ENCODE measurements at regions not wholly inside any gene's neighbourhood (a gene's known extent, or its start where the extent isn't known, plus 50 kb on each side); places are given as distances from the start of the nearest gene placed in this dataset.

DNA sequence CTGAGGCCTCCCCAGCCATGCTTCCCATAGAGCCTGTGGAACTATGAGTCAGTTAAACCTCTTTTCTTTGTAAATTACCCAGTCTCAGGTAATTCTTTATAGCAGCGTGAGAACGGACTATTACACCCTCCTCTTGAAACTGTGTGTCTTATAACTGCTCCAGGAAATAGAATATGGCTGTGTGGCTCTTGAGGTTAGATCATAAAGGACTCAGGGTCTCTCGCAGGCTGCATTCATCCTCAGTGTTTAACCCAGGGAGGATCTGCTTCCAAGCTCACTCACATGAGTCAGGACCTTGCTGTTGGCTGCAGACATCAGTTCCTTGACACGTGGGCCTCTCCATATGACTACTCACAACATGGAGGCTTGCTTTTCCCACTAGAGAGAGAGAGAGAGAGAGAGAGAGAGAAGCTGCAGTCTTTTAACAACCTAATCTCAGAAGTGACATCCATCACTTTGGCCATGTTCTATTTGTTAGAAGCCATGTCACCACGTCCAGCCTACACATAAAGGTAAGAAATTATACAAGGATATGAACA is 114.3 kb upstream of the UBE2E1 start:
- DNase-seq: no peak
- Mint-ChIP-seq H3K9me3 (peaks cover 20% of the 10 kb centered on the region), H3K36me3 (ENCODE audit: low read depth) (no peaks in the 10 kb centered on the region), H3K4me3 (no peak overlapping the region), H3K27me3 (ENCODE audit: insufficient read depth) (no peaks in the 10 kb centered on the region), H3K27ac (no peak overlapping the region), H3K4me1 (peaks cover 6% of the 10 kb centered on the region)
- no peaks in the 10 kb centered on the region for H3K4me1 ChIP-seq (ENCODE audit: control insufficient read depth, insufficient read depth, low read length)
- H3K36me3 ChIP-seq (ENCODE audit: control insufficient read depth, insufficient read depth, low read length): no peaks in the 10 kb centered on the region
- no peaks in the 10 kb centered on the region for H3K27me3 ChIP-seq (ENCODE audit: control insufficient read depth, insufficient read depth, low read length, poor library complexity, severe bottlenecking)
- no peak overlapping the region for H3K27ac ChIP-seq (ENCODE audit: low read depth, low read length)
- no peak overlapping the region for H3K9ac ChIP-seq (ENCODE audit: extremely low read depth, low read length, poor library complexity, severe bottlenecking)
- H3K9me3 ChIP-seq (ENCODE audit: control insufficient read depth, low read length): peaks cover 15% of the 10 kb centered on the region
- WGBS, 2 experiments (ENCODE audit: insufficient coverage in 1 of 2, insufficient read length in 1 of 2): 89 to 94% methylated on average over 3 to 5 of the region's 5 CpGs
- TF ChIP-seq CTCF (conservative IDR thresholded peaks at IDR 0.05): no peak
- H3K4me3 ChIP-seq (ENCODE audit: low read length): no peak overlapping the region

DNA sequence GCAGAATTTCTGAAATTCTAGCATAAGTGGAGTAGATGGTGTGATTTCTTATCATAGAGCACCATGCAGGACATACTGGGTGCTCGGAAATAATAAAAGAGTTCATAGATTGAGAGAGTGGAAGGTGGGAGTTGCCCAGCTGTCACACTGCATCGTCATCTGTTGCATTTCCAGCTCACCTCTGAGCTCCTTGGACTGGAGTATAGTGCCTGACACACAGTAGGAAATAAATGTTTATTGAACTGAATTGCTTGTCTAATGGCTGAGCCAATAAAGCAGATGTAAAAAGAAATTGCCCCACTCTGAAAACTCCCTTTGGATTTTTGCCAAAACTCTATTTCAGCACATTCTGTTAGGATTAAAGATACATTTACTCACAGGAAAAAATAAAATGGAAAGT is 108.9 kb upstream of the UBE2E1 start:
- WGBS, 2 experiments (ENCODE audit: insufficient coverage in 1 of 2, insufficient read length in 1 of 2): 94 to 100% methylated on average over 1 to 2 of the region's 2 CpGs
- H3K9me3 Mint-ChIP-seq: no peaks in the 10 kb centered on the region
- peaks cover 2% of the 10 kb centered on the region for H3K4me1 ChIP-seq (ENCODE audit: control insufficient read depth, insufficient read depth, low read length)

DNA sequence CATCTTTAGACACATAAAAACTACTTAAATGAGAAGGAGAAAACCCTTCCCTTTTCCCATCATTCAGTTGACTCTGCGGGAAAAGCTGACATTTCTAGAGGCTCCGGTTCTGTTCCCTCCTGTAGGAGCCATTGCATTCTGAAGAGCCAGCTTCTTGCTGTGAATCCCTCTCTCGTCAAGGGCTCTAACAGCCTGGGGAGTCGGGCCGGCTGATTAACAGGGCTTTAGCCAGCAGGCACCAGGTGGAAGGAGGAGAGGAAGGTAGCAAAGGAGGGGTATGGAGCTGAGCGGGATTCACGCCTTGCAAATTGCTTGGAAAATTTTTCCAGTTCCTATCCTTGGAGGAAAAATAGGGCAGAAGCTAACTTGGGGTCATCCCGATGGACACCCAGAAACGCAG is 108.3 kb upstream of the UBE2E1 start:
- TF ChIP-seq CTCF (conservative IDR thresholded peaks at IDR 0.05): no peak
- WGBS, 2 experiments (ENCODE audit: insufficient coverage in 1 of 2, insufficient read length in 1 of 2): 62 to 76% methylated on average over 5 to 9 of the region's 9 CpGs
- peaks cover 3% of the 10 kb centered on the region for H3K27me3 Mint-ChIP-seq (ENCODE audit: insufficient read depth)
- H3K27ac ChIP-seq (ENCODE audit: low read depth, low read length): no peak overlapping the region
- H3K4me3 Mint-ChIP-seq: no peak overlapping the region
- peak; percentile 69 for DNase-seq
- H3K36me3 ChIP-seq (ENCODE audit: control insufficient read depth, insufficient read depth, low read length): no peaks in the 10 kb centered on the region
- peaks cover 10% of the 10 kb centered on the region for H3K4me1 Mint-ChIP-seq
- H3K4me1 ChIP-seq (ENCODE audit: control insufficient read depth, insufficient read depth, low read length): peaks cover 4% of the 10 kb centered on the region
- no peak overlapping the region for H3K4me3 ChIP-seq (ENCODE audit: low read length)
- no peaks in the 10 kb centered on the region for H3K9me3 Mint-ChIP-seq
- no peak overlapping the region for H3K27ac Mint-ChIP-seq
- H3K9me3 ChIP-seq (ENCODE audit: control insufficient read depth, low read length): no peaks in the 10 kb centered on the region
- no peak overlapping the region for H3K9ac ChIP-seq (ENCODE audit: extremely low read depth, low read length, poor library complexity, severe bottlenecking)
- H3K27me3 ChIP-seq (ENCODE audit: control insufficient read depth, insufficient read depth, low read length, poor library complexity, severe bottlenecking): no peaks in the 10 kb centered on the region
- H3K36me3 Mint-ChIP-seq (ENCODE audit: low read depth): no peaks in the 10 kb centered on the region

More for the DNA sequence above, 108.9 kb upstream of the UBE2E1 start:
- Histone ChIP-seq H3K4me3 (ENCODE audit: low read length) (no peak overlapping the region), H3K36me3 (ENCODE audit: control insufficient read depth, insufficient read depth, low read length) (no peaks in the 10 kb centered on the region), H3K9ac (ENCODE audit: extremely low read depth, low read length, poor library complexity, severe bottlenecking) (no peak overlapping the region), H3K27ac (ENCODE audit: low read depth, low read length) (no peak overlapping the region), H3K27me3 (ENCODE audit: control insufficient read depth, insufficient read depth, low read length, poor library complexity, severe bottlenecking) (no peaks in the 10 kb centered on the region), H3K9me3 (ENCODE audit: control insufficient read depth, low read length) (no peaks in the 10 kb centered on the region)
- no peak for DNase-seq
- Mint-ChIP-seq H3K4me3 (no peak overlapping the region), H3K27me3 (ENCODE audit: insufficient read depth) (peaks cover 3% of the 10 kb centered on the region), H3K36me3 (ENCODE audit: low read depth) (no peaks in the 10 kb centered on the region), H3K27ac (no peak overlapping the region), H3K4me1 (peaks cover 4% of the 10 kb centered on the region)
- no peak for TF ChIP-seq CTCF (conservative IDR thresholded peaks at IDR 0.05)
